Progenitor cell of endocrine pancreas (in vitro differentiated cells): ENCODE measurements at regions not wholly inside any gene's neighbourhood (a gene's known extent, or its start where the extent isn't known, plus 50 kb on each side); places are given as distances from the start of the nearest gene placed in this dataset.

Source experiments
- DNase-seq: peaks from one replicate; pipeline ENCODE4 v3.0.0; 2021; ENCODE audit warnings: low spot score; ENCODE audit not compliant: unreplicated experiment
- H3K27ac Mint-ChIP-seq: 2 replicates; pipeline ENCODE4 v1.8.0; 2021; ENCODE audit warnings: mild to moderate bottlenecking, moderate library complexity, mixed read lengths
- H3K27me3 Mint-ChIP-seq: 2 replicates; pipeline ENCODE4 v1.8.0; 2021; ENCODE audit warnings: mixed read lengths
- H3K36me3 Mint-ChIP-seq: 2 replicates; pipeline ENCODE4 v1.8.0; 2022; ENCODE audit warnings: mixed read lengths; ENCODE audit not compliant: insufficient read depth
- H3K4me1 Mint-ChIP-seq: 2 replicates; pipeline ENCODE4 v1.8.0; 2021; ENCODE audit warnings: low read depth, mixed read lengths
- H3K4me3 Mint-ChIP-seq: 2 replicates; pipeline ENCODE4 v1.8.0; 2021; ENCODE audit warnings: low read depth, mild to moderate bottlenecking, moderate library complexity, mixed read lengths
- H3K9me3 Mint-ChIP-seq: 2 replicates; pipeline ENCODE4 v1.8.0; 2021; ENCODE audit warnings: low read depth, mixed read lengths
- CTCF ChIP-seq: fragments of 200-600 bp; sonication (generic); IDR thresholded peaks from one replicate; pipeline ENCODE4 v1.5.0; 2021; ENCODE audit warnings: antibody characterized with exemption, mild to moderate bottlenecking; ENCODE audit not compliant: unreplicated experiment

GRCh38 chr20:11608736-11609135, 309.0 kb upstream of the BTBD3 start:
- Mint-ChIP-seq H3K27me3 (no peaks in the 10 kb centered on the region), H3K27ac (no peak overlapping the region), H3K36me3 (no peaks in the 10 kb centered on the region), H3K9me3 (peaks cover 11% of the 10 kb centered on the region), H3K4me3 (no peak overlapping the region), H3K4me1 (peaks cover 4% of the 10 kb centered on the region)
- no peak for DNase-seq
- TF ChIP-seq CTCF, result no peak

- DNase-seq, result no peak
- Mint-ChIP-seq H3K4me1 (peaks cover 11% of the 10 kb centered on the region), H3K27me3 (no peaks in the 10 kb centered on the region), H3K36me3 (no peaks in the 10 kb centered on the region), H3K4me3 (no peak overlapping the region), H3K27ac (no peak overlapping the region), H3K9me3 (no peaks in the 10 kb centered on the region)
- no peak for TF ChIP-seq CTCF
Measured at GRCh38 chr20:11624704-11625103, 293.0 kb upstream of the BTBD3 start.

GRCh38 chr20:11626551-11626950, 291.1 kb upstream of the BTBD3 start:
- Mint-ChIP-seq H3K4me1 (peaks cover 9% of the 10 kb centered on the region), H3K36me3 (no peaks in the 10 kb centered on the region), H3K4me3 (no peak overlapping the region), H3K9me3 (no peaks in the 10 kb centered on the region), H3K27ac (no peak overlapping the region), H3K27me3 (no peaks in the 10 kb centered on the region)
- DNase-seq, result no peak
- TF ChIP-seq CTCF, result no peak

- Mint-ChIP-seq H3K27me3 (no peaks in the 10 kb centered on the region), H3K27ac (no peak overlapping the region), H3K9me3 (peaks cover 5% of the 10 kb centered on the region), H3K4me3 (no peak overlapping the region), H3K4me1 (peaks cover 4% of the 10 kb centered on the region), H3K36me3 (no peaks in the 10 kb centered on the region)
- TF ChIP-seq CTCF, result no peak
- DNase-seq, result no peak
Measured at GRCh38 chr20:11642866-11643265, 274.8 kb upstream of the BTBD3 start.

GRCh38 chr20:11646359-11646758, 271.3 kb upstream of the BTBD3 start:
- H3K4me3 Mint-ChIP-seq, result no peak overlapping the region
- H3K9me3 Mint-ChIP-seq, result peaks cover 3% of the 10 kb centered on the region
- no peak overlapping the region for H3K27ac Mint-ChIP-seq
- TF ChIP-seq CTCF, result no peak
- H3K4me1 Mint-ChIP-seq, result peaks cover under 1% of the 10 kb centered on the region
- no peaks in the 10 kb centered on the region for H3K27me3 Mint-ChIP-seq
- H3K36me3 Mint-ChIP-seq, result no peaks in the 10 kb centered on the region
- no peak for DNase-seq
